Prostate gland (tissue), 2 donors: ENCODE measurements at regions not wholly inside any gene's neighbourhood (a gene's known extent, or its start where the extent isn't known, plus 50 kb on each side); places are given as distances from the start of the nearest gene placed in this dataset.

Experiments
- DNase-seq: peaks from one replicate; pipeline ENCODE4 v3.0.0-alpha.2; 2019; ENCODE audit warnings: low spot score
- H3K27ac ChIP-seq, 2 donors: fragments of 200-600 bp; sonication (generic); 2 replicates each; pipeline ENCODE4 v1.5.1; 2017 to 2019
- H3K27me3 ChIP-seq: fragments of 200-600 bp; sonication (generic); replicated peaks from 2 replicates; pipeline ENCODE4 v1.5.1; 2019; ENCODE audit not compliant: insufficient read depth
- H3K36me3 ChIP-seq, 2 donors: fragments of 200-600 bp; sonication (generic); 1 replicate in 1 of 2; 2 replicates in 1 of 2; pipeline versions ENCODE4 v1.5.1 to v1.8.1; 2017 to 2019
- H3K4me1 ChIP-seq: fragments of 200-600 bp; sonication (generic); replicated peaks from 2 replicates; pipeline ENCODE4 v1.5.1; 2019
- H3K4me3 ChIP-seq, 2 donors: fragments of 200-600 bp; sonication (generic); 2 replicates each; pipeline ENCODE4 v1.5.1; 2017 to 2019
- H3K9me3 ChIP-seq: fragments of 200-600 bp; sonication (generic); 2 replicates; pipeline ENCODE4 v1.5.1; 2017
- CTCF ChIP-seq, 4 experiments: fragments of 200-600 bp in 2 of 4; fragments of 450-650 bp in 2 of 4; sonication (generic) in 2 of 4; IDR thresholded peaks; 1 replicate in 3 of 4; 2 replicates in 1 of 4; pipeline ENCODE4 v1.5.1; 2016 to 2019; ENCODE audit warnings: antibody characterized with exemption in 4 of 4, mild to moderate bottlenecking in 2 of 4, moderate library complexity in 2 of 4
- POLR2A ChIP-seq: fragments of 450-650 bp; IDR thresholded peaks from one replicate; pipeline ENCODE4 v1.6.1; 2016; ENCODE audit warnings: antibody characterized with exemption, mild to moderate bottlenecking
- POLR2AphosphoS5 ChIP-seq: sonication (generic); formaldehyde crosslinking; IDR thresholded peaks from one replicate; pipeline ENCODE4 v1.6.1; 2017; ENCODE audit warnings: antibody characterized with exemption
- WGBS: methylation state at CpG from one replicate; pipeline ENCODE4 v1.1.5; 2018; 5-methylcytosine and 5-hydroxymethylcytosine counted together
- intact Hi-C: fragments of 100-400 bp; cut with DNase I; formaldehyde crosslinking; loops from one replicate; pipeline ENCODE4 v1.14.2; 2022

- intact Hi-C loops = no loop called here
- TF ChIP-seq POLR2A (no peak), POLR2AphosphoS5 (no peak), CTCF (IDR thresholded peaks at IDR 0.05) (no peak)
Measured at GRCh38 chr2:53475321-53475720, 292.3 kb upstream of the CHAC2 start.

DNA sequence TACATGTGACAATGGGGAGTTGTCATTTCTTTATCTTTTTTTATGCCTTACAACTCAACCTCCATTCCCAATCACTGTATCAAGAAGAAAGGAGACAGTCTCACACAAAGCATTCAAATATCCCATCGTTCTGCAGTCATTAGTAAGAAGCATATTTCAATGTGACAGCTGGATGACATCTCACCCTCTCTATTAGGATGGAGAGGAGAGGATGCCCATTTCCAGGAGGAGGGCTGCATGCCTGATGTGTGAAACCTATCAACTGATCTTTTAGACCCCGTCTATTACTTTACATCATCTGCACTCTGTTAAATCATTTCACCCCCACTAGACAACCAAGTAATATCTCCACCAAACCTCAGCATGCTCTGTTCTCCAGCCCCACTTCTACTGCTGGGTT is 292.7 kb upstream of the CHAC2 start:
- Histone ChIP-seq H3K4me3 (no peak overlapping the region), H3K36me3 (no peaks in the 10 kb centered on the region), H3K9me3 (no peaks in the 10 kb centered on the region), H3K27me3 (no peaks in the 10 kb centered on the region), H3K4me1 (no peaks in the 10 kb centered on the region), H3K27ac (no peak overlapping the region)
- WGBS = 70% methylated on average over 2 of the region's 2 CpGs
- intact Hi-C loops = no loop called here
- no peak for DNase-seq
- TF ChIP-seq POLR2AphosphoS5 (no peak), CTCF (IDR thresholded peaks at IDR 0.05) (no peak), POLR2A (no peak)

More at GRCh38 chr2:53475321-53475720, 292.3 kb upstream of the CHAC2 start:
- DNase-seq = no peak
- no peaks in the 10 kb centered on the region for H3K4me1 ChIP-seq
- WGBS = 95% methylated on average over 2 of the region's 2 CpGs
- H3K9me3 ChIP-seq = no peaks in the 10 kb centered on the region
- H3K36me3 ChIP-seq = no peaks in the 10 kb centered on the region
- H3K4me3 ChIP-seq = no peak overlapping the region
- no peaks in the 10 kb centered on the region for H3K27me3 ChIP-seq
- no peak overlapping the region for H3K27ac ChIP-seq

GRCh38 chr2:53473775-53474311 is 293.8 kb upstream of the CHAC2 start:
- no peak overlapping the region for H3K4me3 ChIP-seq
- intact Hi-C loops = no loop called here
- H3K36me3 ChIP-seq = no peaks in the 10 kb centered on the region
- H3K4me1 ChIP-seq = no peaks in the 10 kb centered on the region
- no peak for TF ChIP-seq CTCF (IDR thresholded peaks at IDR 0.05)
- TF ChIP-seq POLR2AphosphoS5 = no peak
- no peak for TF ChIP-seq POLR2A
- H3K27me3 ChIP-seq = no peaks in the 10 kb centered on the region
- no peak overlapping the region for H3K27ac ChIP-seq
- no peak for DNase-seq
- 41% methylated on average over 3 of the region's 3 CpGs for WGBS
- H3K9me3 ChIP-seq = no peaks in the 10 kb centered on the region

GRCh38 chr2:53473236-53473635 is 294.4 kb upstream of the CHAC2 start:
- Histone ChIP-seq H3K4me1 (no peaks in the 10 kb centered on the region), H3K36me3 (no peaks in the 10 kb centered on the region), H3K9me3 (no peaks in the 10 kb centered on the region), H3K27me3 (no peaks in the 10 kb centered on the region), H3K27ac (no peak overlapping the region), H3K4me3 (no peak overlapping the region)
- WGBS = 70% methylated on average over 4 of the region's 4 CpGs
- no peak for TF ChIP-seq CTCF (IDR thresholded peaks at IDR 0.05)
- no peak for TF ChIP-seq POLR2A
- no peak for TF ChIP-seq POLR2AphosphoS5
- intact Hi-C loops = no loop called here
- DNase-seq = no peak

- Histone ChIP-seq H3K27me3 (no peaks in the 10 kb centered on the region), H3K9me3 (no peaks in the 10 kb centered on the region), H3K4me1 (no peaks in the 10 kb centered on the region), H3K36me3 (no peaks in the 10 kb centered on the region), H3K27ac (no peak overlapping the region), H3K4me3 (no peak overlapping the region)
- no peak for DNase-seq
- intact Hi-C loops = no loop called here
- TF ChIP-seq POLR2AphosphoS5 (no peak), CTCF (IDR thresholded peaks at IDR 0.05) (no peak), POLR2A (no peak)
- 61% methylated on average over 4 of the region's 4 CpGs for WGBS
Measured at GRCh38 chr2:53467467-53468180, 300.0 kb upstream of the CHAC2 start.
